DMS153 treated with DMSO at 0.1 percent for 48 hours (cell line): ENCODE measurements at regions not wholly inside any gene's neighbourhood (a gene's known extent, or its start where the extent isn't known, plus 50 kb on each side); places are given as distances from the start of the nearest gene placed in this dataset.
A peak's percentile ranks its signal among the peaks of the same experiment; 100 is the strongest.

Experiments
- DNase-seq: peaks from one replicate; lab custom pipeline; 2025; ENCODE audit not compliant: unreplicated experiment; lab: John Stamatoyannopoulos, UW

DNA sequence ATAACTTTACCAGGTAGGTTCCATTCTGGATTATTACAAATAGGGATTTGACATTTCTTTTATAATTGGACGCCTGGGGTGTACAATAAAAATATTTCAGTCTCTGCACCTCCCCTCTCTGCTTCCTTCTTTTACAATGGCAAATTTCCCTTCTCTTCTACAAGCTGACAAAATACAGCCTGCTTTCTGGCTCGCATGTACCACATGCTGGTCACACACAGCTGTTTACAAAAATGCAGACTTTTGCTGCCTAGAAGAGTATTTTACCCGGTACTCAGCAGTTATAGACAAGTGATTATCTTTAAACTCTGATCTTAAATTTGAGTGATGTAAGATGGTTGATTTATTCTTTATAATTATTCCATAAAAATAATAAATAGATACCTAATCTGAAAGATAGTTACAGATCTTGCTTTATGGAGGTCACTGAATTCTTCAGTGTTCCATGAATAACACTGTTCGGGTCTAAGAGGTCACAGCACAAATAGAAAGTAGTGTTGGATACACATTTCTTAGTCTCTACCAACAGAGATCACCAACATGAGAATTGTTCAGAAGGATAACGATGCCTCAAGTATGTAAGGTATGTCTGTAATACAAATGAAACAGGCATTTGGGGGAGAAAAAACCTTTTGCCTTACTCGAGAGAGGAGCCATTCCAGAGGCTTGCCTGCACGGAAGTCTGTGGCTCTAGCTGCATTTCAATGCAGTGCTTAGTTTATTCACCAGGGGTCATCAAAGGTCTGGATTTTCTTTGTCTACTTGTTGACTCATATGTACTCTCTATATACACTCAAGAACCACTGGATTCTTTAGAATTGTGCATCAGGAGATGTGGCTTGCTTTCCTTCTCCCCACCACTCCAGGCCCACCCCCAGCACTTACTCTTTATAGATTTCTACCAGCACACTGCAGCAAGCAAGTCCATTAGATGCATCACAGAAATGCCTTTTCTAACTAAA lies 206.6 kb upstream of the RFX3 start:
- peak; percentile 60 for DNase-seq

DNA sequence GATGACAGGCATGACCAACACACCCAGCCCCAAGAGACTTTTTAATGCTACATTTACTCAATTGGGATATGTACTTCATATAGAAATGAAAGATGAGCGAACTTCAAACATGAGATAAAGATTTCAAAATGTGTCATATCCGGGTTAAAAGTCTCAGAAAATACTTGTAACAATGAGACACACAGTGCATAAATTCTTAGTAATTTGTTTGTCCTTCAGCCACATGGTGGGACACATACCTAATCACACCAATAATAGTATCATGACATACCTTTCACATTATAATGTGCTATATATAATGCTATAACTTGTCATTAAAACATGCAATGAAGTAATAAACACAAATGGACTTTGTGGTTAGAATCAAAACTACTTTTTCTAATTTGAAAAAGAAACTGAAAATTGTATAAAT lies 204.7 kb upstream of the RFX3 start:
- DNase-seq, result no peak

DNA sequence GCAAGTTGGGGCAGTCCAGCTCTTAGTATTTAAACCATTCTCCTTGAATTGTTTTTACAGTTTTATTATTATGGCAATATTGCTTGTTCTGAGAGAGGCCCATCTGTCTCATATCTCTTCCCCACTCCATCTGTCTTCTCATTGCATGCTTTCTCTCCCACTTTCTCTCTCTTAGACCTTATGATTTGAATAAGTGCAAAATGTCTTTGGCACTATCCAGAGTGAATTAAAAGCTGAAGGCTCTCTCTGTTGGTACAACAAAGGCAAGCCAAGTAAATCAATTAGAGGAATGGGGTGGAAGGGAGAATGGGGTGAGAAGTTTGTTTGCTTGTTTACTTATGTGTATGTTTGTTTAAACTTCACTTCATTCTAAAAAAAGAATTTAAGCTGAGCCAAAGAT lies 195.3 kb upstream of the RFX3 start:
- DNase-seq, result no peak

DNA sequence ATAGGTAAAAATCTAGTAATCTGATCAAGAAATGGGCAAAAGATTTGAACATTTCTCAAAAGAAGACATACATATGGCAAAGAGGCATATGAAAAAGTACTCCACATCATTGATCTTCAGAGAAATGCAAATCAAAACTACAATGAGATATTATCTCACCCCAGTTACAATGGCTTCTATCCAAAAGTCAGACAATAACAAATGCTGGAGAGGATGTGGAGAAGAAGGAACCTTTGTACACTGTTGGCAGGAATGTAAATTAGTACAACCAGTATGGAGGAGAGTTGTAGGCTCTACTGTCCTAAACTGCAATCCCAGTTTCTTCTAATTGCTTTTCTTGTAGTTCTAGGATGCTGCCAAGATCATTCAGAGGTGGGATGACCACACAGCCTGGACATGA lies 193.5 kb upstream of the RFX3 start:
- DNase-seq, result no peak

DNA sequence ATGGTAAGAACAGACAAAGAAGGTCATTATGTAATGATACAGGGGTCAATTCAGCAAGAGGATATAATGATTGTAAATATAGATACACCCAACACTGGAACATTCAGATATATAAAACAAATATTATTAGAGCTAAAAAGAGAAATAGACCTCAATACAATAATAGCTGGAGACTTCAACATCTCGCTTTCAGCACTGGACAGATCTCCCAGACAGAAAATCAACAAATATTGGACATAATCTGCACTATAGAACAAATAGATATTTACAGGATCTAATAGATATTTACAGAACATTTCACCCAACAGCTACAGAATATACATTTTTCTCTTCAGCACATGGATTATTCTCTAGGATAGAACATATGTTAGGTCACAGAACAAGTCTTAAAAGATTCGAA lies 190.6 kb upstream of the RFX3 start:
- no peak for DNase-seq

DNA sequence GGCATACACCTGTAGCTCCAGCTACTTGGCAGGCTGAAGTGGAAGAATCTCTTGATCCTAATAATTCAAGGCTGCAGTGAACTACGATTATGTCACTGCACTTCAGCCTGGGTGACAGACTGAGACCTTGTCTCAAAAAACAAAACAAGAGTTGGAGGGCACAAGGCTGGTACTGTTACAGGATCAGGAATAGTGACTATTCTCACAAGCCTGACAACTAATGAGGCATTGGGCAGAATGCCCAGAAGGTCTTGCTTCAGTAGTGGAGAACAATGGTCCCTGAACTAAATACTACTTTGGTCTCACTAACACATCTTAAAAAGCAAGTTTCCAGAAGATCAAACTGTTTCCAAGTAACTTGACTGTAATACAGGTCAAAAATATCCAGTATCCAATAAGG lies 182.9 kb upstream of the RFX3 start:
- DNase-seq, result no peak

DNA sequence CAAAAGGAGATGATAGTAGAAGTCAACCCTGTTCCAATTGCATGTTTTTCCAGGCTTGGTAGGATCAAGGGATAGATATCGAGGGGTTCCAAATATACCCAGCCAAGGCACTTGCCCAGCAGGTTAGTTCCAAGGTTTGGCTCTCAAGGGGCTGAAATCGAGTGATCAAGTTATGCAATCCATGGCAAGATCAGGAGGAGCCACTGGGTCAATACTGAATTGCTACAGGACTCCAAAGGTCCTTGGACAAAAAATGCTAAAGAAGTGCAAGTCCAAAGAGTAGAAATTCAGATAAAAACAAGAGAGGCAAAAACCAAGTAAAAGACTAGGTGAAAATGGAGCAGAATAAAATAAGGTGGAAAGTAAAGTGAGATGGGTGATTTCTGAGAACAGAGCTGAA lies 179.1 kb upstream of the RFX3 start:
- no peak for DNase-seq

DNA sequence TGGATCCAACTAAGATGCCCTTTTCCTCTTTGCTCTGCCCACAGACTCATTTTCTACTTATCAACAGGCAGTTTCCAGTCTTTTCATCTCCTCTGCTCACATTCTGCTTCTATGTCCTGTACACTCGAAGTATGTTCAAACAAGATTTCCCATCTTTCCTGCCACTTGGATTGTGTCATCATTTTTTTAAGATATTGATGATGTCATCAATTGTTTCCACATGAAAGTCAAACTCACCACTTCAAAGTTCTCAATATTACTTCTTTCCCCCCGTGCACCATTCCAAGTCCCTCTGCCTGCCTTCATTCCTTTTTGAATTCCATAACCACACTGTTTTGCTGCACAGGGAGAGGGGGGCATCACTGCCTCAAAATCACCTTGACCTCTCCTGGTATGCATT lies 175.0 kb upstream of the RFX3 start:
- no peak for DNase-seq

DNA sequence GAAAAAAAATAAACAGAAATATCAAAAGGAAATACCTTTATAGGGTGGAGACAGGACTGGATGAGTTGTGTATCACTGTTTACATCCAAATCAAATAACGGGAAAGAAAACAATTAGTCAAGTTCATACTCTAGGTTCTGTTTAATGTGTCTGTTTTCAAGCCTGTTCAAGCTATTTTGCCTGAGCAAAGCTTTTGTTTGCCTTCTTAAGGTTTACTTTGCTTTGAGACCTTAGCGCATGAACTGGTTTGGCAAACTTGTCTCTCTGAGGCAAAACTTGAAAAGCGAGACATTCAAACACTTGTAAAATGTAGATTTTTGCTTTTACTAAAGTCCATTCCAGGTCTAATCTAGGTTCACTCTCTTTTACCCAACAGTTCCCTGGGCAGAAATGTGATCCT lies 174.1 kb upstream of the RFX3 start:
- DNase-seq, result no peak

DNA sequence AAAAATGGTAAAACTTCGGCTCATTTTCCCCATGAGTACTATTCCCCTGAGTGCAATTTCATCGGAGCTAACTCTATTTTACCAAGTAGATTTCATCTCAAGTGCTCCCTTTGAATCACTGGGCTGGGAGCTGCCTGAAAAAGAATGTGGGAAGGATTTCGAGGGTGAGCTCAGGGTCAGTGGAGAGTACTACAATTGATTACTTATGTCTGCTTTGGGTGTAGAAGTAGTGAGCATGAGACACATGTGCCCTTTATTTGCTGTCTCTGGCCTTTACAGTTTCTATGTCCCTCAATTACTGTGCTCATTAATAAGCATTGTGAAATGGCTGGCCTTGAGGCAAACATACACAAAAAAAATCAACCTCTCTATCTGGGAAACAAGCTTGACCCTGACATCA lies 172.7 kb upstream of the RFX3 start:
- DNase-seq, result no peak

DNA sequence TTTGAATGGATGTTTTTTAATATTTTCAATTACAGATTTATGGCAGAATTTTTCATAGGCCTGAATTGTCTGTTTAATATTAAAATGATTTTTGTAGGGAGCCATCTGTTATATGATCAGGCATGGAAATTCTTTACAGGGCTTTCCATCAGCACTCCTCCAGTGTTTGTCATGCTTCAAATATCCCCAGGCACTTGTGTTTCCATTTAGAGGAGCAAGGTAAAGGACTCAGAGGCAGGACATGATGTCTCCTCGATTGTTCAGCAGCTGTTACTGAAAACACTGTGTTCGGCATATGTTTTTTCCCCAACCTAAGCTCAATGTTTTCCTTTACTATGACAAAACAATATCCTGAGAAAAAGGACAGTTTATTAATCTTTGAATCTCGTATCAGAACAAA lies 172.3 kb upstream of the RFX3 start:
- DNase-seq, result no peak

DNA sequence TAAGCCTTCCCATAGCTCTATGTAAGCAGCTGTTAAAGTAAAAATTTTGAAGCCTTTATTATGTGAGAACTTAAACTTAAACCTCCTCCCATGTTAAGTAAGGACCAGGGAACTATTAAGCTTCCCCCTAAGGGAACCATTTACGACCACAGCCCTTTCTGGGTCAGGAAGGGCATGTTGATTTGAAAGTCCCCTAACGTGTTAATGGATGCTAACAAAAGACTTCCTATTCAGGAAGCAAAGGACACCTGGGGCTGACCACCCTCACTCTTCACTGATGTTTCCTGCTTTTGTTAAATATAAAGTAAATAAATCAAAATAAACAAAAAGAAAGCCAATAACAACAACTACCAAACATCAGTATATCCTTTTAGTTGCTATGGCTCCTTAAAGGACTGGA lies 170.6 kb upstream of the RFX3 start:
- DNase-seq, result no peak

DNA sequence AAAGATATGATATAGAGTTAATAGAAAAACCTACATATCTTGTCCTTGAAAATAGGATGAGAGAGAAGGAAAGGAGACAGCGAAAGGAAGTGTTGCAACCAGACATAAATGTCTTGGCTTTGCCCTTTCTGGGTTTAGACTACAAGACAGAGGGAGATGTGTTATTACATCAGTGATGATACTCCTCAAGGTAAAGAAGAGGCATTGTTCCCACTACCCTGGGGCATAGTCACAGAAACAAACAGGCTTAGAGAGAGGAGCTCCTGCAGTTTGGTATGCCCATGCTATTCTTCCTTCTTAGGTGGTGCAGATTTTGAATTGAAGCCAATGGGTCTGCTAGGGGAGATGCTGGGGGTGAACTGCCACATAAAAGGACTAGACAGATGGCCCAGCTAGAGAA lies 166.8 kb upstream of the RFX3 start:
- no peak for DNase-seq

DNA sequence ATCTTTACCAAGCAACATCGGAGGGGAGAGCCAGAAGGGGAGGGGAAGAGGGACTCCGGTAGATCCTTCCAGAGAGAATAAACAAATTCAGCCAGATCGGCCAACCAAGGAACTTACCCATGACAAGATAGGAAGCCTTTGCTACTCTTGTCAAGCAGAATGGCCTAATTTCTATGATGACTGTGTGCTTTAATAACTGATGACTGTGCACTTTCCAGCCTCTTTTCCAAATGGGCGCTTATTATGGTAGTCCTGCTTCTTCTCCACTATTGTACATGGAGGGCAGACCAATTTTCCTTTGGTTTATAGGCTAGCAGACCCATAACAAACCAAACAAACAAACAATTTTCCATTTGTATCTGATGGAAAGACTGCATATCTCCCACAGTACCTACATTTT lies 163.8 kb upstream of the RFX3 start:
- DNase-seq, result no peak

DNA sequence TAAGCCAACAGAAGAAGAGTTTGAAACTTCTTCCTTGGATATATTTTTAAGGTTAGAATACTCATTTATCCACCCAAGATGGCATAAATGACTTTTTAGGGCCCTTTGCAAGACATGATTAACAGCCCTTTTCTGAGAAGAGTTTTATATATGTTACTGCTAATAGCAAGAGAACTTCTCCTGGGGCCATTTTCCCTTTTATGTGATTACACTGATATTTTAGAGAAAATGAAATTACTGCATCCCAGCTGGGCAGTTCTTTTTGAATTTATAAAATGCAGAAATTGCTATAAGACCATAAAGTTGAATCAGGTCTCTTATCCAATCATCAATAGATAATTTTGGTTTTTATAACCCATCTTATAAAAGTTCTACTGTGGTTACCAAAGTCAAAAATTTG lies 161.3 kb upstream of the RFX3 start:
- no peak for DNase-seq

DNA sequence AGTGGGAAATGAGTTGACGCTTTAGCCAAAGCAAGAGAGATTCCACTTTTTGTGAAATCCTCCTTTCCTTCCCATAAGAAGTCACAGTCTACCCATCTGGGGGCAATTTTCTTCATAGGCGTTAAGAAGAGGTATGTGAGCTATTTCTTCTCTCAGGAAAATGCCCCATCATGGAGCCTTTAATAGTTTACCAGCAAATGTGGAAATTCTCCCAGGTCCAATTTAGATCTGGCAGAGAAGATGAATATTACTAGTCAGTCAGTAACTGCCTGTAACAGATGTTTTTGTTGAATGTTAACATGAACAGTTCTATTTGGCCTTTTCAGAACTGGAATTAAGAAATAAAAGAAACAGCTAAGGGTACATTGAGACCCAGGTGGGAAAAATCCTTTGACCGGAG lies 156.4 kb upstream of the RFX3 start:
- DNase-seq, result no peak

DNA sequence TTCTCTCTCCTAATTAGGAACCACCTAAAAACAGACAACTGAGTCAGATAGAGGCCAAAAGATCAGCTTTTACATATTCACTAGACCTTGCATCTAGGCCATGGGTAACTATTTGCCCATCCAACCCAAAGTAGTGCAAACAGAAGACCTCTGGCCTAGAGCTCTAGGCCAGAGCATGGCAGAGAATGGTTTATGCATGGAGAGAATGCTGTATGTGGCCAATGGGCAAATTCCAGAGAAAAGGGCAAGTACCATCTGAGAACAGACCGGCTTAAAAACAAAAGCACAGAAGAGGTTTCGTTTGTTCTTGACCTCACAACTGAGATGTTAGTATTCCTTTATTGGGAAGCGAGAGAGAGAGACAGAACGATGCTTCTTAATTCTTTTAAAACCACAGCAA lies 151.7 kb upstream of the RFX3 start:
- no peak for DNase-seq

DNA sequence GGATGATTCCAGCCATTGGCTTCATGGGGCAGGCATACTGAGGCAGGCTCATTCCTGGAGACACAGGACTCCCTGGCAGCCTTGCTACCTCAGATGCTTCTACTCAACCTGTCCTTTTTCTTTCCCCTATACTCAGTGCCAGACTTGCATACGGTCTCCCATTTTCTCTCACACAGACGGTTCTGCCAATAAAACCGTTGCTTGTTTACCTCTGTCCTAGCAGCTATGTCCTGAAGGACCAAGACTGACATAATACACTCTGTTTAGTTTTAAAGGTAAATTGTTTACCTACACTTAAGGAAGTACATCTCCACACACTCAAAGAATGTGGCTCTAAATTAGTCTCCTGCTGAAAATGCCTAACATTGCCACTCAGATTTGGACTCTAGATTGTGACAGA lies 151.0 kb upstream of the RFX3 start:
- no peak for DNase-seq

DNA sequence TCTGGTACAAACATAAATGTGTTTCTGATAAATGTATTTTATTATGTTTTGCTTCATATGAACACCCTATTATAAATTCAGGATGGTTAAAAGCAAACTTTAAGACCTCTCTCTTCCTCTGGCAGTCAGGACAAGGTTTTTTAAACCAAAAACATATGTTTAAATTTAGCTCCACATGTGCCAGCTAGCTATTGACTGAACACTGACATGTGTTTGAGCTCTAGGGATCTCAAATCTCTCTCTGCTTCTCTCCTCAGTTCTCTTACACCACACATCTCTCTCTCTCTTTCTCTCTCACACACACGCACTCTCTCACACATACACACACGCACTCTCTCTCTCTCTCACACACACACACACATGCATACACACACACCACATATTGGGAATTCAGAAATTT lies 150.1 kb upstream of the RFX3 start:
- no peak for DNase-seq

DNA sequence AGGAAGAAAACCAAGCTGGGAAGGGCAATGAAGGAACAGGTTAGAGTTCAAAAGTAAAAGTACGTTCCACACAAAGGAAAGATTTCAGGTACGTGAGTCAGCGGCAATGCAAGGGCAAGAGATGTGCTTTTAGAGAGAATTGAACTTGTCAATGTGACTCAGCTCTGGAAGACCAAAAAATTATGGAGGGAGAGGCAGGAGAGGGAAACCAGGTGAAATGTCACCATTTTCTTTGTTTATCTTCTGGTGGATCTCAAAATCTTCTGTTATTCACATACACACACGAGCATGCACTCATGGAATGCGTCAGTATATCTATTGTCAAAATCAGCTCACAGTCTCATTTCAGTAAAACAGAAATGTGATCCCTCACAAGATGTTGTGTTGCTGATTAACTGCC lies 148.8 kb upstream of the RFX3 start:
- no peak for DNase-seq

DNA sequence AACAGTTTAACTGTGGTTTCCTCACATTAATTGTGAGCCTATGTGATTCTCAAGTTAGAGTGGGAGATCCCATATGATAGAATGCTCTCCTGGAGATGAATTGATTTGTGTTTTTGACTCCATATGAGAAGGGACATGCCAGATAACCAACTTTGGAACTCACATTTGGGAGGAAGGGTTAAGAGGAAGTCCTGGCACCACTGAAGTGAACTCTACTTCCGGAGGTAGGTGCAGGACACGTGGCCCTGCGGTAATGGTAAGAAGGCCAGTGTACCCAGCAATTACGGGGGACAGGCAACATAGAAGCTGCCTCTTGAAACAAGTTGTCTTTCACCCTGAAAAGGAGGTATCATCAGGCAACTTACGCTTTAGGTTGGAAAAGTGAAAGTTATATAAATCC lies 146.6 kb upstream of the RFX3 start:
- DNase-seq, result no peak

DNA sequence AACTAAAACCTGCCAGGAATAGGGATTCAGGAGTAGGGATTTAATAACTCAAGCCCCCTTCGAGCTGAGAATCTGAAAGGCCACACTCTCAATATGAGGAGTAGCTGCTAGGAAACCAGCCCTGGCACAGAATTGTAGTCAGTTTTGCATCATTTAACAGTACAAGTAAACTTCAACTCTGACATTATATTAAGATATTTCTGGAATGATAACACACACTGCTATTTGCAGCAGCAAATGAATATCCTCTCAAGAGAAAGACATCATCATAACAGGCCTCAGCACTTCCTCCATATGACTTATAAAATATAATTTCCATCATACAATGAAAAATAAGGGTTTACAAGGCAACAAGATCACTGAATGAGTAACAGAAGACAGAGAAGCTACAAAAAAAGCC lies 138.2 kb upstream of the RFX3 start:
- DNase-seq, result no peak

DNA sequence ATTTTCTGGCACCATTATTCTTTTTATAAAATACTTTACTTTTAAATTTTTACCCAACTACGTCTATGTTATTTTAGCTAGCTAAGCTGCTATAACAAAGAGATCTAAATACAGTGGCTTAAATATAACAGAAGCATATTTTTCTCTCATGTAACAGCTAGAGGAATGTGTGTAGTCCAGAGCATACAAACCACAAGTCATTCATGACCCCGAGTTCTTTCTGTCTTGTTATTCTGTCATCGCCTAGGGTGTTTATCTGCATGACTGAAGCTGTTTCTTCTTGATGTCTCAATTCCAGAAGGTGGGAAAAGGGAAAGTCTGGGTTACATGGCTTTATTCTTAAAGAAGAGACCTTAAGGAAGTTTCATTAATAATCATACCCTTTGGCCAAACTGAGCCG lies 136.9 kb upstream of the RFX3 start:
- no peak for DNase-seq
